ENCODE measurements at regions not wholly inside any gene's neighbourhood (a gene's known extent, or its start where the extent isn't known, plus 50 kb on each side); places are given as distances from the start of the nearest gene placed in this dataset.

DNA sequence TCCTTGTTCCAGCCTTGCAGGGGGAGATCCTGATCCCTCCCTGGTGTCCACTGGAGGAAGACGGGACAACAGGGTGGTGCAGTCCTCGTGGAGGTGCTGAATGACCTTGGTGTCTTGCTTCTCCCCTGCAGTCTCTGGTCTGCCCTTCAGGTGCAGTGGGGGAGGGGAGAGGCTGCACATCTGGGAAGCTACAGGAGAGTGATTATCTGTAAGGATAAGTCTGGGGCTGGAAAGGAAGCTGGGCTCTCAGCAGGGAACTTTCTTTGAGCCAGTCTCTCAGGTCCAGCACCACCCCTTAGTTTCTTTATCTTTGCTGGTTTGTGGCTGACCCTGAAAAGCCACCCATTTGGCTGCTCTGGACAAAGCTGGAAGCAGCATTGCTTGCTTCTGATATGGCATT lies 275.6 kb downstream of the CCSER2 start:
- in situ Hi-C loops (cut with MboI; ENCODE audit: low sequenced_read_pairs, unreplicated experiment), result no loop called here
- TF ChIP-seq, protein P1, sequence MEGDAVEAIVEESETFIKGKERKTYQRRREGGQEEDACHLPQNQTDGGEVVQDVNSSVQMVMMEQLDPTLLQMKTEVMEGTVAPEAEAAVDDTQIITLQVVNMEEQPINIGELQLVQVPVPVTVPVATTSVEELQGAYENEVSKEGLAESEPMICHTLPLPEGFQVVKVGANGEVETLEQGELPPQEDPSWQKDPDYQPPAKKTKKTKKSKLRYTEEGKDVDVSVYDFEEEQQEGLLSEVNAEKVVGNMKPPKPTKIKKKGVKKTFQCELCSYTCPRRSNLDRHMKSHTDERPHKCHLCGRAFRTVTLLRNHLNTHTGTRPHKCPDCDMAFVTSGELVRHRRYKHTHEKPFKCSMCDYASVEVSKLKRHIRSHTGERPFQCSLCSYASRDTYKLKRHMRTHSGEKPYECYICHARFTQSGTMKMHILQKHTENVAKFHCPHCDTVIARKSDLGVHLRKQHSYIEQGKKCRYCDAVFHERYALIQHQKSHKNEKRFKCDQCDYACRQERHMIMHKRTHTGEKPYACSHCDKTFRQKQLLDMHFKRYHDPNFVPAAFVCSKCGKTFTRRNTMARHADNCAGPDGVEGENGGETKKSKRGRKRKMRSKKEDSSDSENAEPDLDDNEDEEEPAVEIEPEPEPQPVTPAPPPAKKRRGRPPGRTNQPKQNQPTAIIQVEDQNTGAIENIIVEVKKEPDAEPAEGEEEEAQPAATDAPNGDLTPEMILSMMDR (IDR thresholded peaks at IDR 0.05; ENCODE audit: borderline replicate concordance, control extremely low read depth, extremely low read depth, insufficient read depth, missing control alignments), result no peak
- DNase-seq (ENCODE audit: low spot score), result no peak

DNA sequence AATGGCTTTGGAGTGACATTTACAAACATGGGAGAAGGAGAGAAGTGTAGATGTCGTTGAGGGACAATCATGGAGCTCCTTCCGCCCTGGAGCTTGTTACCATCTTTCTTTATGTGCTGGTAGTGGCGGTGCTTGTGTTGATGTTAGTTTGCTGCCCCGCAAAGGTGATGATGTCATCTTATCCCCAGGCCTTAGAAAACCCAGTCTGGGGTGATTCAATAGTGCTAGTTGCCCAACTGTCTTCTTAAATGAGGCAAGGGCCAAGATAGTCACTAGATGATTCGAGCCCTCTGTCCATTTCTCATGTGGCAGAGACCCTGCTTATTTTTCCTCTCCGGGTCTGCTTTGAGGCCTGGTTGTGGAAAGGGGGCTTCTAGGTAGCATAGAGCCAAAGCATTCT lies 277.4 kb downstream of the CCSER2 start:
- in situ Hi-C loops (cut with MboI; ENCODE audit: low sequenced_read_pairs, unreplicated experiment), result no loop called here
- no peak for DNase-seq (ENCODE audit: low spot score)
- TF ChIP-seq, protein P1 (IDR thresholded peaks at IDR 0.05; ENCODE audit: borderline replicate concordance, control extremely low read depth, extremely low read depth, insufficient read depth, missing control alignments), result no peak

DNA sequence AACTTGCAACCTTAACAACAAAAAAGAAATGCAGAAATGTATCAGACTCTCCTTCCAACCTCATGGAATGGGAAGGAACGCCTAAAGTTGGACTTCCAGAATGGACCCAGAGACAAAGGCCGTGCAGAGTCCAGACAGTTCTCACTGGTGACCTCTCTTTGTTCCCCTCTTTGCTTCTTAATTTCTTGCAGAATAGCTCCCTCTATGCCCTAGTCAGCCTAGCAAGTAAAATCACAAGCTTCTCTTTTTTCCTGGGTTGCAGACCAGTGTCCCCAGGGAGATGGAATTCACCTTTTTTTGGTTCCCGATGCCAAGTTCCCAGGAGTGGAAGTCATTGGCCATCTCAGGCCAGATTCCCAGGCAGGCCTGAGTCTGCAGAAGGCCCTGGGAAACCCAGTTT lies 278.0 kb downstream of the CCSER2 start:
- no peak for DNase-seq (ENCODE audit: low spot score)
- TF ChIP-seq, protein P1 (IDR thresholded peaks at IDR 0.05; ENCODE audit: borderline replicate concordance, control extremely low read depth, extremely low read depth, insufficient read depth, missing control alignments), result no peak
- in situ Hi-C loops (cut with MboI; ENCODE audit: low sequenced_read_pairs, unreplicated experiment), result no loop called here

DNA sequence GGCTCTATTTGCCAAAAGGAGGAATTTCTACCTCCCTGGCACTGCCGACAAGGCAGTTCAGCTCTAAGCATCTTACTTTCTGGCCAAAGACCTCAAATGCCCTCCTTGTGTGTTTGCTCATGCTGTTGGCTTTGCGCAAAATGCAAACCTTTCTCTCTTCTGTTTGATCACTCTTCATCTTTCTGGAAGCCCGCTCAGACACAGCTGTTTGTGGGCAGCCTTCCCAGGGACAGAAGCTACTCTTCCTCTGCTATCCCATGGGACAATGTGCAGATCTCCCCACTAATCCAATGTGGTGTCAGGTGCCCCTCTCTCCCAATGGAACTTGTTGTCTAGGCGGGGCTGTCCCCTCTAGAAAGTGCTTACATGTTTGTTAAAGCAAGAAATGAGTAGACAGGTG lies 278.7 kb downstream of the CCSER2 start:
- in situ Hi-C loops (cut with MboI; ENCODE audit: low sequenced_read_pairs, unreplicated experiment), result no loop called here
- TF ChIP-seq, protein P1 (IDR thresholded peaks at IDR 0.05; ENCODE audit: borderline replicate concordance, control extremely low read depth, extremely low read depth, insufficient read depth, missing control alignments), result no peak
- no peak for DNase-seq (ENCODE audit: low spot score)

DNA sequence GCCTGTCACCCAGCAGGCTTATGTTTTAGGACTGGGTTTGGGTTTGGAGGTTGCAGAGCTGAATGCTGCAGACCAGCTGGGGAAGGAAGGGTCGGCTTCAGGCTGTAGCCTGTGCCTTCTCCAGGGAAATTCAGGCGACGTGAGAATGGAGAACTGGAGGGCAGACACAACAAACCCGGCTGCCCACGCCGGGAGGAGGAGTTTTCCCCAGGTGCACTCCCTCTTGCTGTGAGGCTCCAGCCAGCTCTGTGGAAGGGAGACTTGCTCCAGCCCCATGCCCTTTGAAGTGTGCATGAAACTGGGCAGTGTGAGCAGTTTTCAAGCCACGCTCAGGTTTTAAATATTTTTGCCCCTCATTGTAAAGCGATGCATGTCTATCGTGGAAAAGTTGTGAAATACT lies 279.1 kb downstream of the CCSER2 start:
- in situ Hi-C loops (cut with MboI; ENCODE audit: low sequenced_read_pairs, unreplicated experiment), result no loop called here
- TF ChIP-seq, protein P1 (IDR thresholded peaks at IDR 0.05; ENCODE audit: borderline replicate concordance, control extremely low read depth, extremely low read depth, insufficient read depth, missing control alignments), result no peak
- no peak for DNase-seq (ENCODE audit: low spot score)

DNA sequence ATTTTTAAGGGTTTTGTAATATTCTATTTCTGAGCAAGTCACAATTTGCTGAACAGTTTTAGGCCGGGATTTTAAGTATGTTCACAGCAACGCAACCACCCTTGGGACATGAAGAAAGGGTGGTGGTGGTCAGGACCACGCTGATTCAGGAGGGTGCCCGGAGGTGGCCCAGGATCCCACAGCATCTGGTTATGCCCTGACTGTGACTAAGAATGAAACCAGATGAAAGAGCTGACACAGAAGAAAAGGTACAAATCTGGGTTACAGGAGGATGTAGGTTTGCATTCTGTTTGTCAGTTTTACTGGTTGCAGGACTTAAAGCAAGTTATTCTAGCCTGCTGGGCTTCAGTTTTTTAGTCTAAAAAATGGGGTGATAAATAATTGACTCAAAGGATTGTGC lies 279.7 kb downstream of the CCSER2 start:
- in situ Hi-C loops (cut with MboI; ENCODE audit: low sequenced_read_pairs, unreplicated experiment), result no loop called here
- no peak for DNase-seq (ENCODE audit: low spot score)
- TF ChIP-seq, protein P1 (IDR thresholded peaks at IDR 0.05; ENCODE audit: borderline replicate concordance, control extremely low read depth, extremely low read depth, insufficient read depth, missing control alignments), result no peak

Data from GM13976 (cell line).